ENCODE measurements at regions not wholly inside any gene's neighbourhood (a gene's known extent, or its start where the extent isn't known, plus 50 kb on each side); places are given as distances from the start of the nearest gene placed in this dataset.

DNA sequence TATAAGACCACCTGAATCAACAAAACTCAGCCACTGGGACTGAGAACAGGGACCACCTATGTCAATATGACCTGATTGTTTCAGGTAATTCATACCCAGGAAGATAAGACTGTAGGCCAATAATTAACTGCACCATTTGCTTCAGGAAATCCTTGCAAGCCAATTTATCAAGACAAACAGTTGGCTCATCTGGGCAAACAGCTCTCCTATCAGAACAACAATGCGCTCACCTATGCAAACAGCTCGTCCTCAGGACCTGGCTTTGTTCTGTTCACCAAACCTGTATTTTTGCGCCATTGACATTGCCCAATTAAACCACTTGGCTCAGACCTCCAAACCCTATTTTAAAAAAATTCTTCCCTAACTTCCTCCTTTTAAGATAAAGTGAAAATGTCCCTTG, 92.3 kb upstream of the MARCHF11 start (continued):
- no peak for TF ChIP-seq RBM22 (optimal IDR thresholded peaks at IDR 0.05; ENCODE audit: low read length)
- TF ChIP-seq BCL6 (CRISPR knock-in tag; IDR thresholded peaks at IDR 0.05): 0 out of 2 replicates have a peak, but pooled peaks have one; percentile 14
- no peak for TF ChIP-seq ZNF841 (CRISPR knock-in tag; IDR thresholded peaks at IDR 0.05; ENCODE audit: borderline replicate concordance)
- TF ChIP-seq, protein P1, sequence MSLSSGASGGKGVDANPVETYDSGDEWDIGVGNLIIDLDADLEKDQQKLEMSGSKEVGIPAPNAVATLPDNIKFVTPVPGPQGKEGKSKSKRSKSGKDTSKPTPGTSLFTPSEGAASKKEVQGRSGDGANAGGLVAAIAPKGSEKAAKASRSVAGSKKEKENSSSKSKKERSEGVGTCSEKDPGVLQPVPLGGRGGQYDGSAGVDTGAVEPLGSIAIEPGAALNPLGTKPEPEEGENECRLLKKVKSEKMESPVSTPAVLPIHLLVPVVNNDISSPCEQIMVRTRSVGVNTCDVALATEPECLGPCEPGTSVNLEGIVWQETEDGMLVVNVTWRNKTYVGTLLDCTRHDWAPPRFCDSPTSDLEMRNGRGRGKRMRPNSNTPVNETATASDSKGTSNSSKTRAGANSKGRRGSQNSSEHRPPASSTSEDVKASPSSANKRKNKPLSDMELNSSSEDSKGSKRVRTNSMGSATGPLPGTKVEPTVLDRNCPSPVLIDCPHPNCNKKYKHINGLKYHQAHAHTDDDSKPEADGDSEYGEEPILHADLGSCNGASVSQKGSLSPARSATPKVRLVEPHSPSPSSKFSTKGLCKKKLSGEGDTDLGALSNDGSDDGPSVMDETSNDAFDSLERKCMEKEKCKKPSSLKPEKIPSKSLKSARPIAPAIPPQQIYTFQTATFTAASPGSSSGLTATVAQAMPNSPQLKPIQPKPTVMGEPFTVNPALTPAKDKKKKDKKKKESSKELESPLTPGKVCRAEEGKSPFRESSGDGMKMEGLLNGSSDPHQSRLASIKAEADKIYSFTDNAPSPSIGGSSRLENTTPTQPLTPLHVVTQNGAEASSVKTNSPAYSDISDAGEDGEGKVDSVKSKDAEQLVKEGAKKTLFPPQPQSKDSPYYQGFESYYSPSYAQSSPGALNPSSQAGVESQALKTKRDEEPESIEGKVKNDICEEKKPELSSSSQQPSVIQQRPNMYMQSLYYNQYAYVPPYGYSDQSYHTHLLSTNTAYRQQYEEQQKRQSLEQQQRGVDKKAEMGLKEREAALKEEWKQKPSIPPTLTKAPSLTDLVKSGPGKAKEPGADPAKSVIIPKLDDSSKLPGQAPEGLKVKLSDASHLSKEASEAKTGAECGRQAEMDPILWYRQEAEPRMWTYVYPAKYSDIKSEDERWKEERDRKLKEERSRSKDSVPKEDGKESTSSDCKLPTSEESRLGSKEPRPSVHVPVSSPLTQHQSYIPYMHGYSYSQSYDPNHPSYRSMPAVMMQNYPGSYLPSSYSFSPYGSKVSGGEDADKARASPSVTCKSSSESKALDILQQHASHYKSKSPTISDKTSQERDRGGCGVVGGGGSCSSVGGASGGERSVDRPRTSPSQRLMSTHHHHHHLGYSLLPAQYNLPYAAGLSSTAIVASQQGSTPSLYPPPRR (CRISPR knock-in tag; IDR thresholded peaks at IDR 0.05; ENCODE audit: borderline replicate concordance): 0 out of 2 replicates have a peak, but pooled peaks have one; percentile 20
- TF ChIP-seq ZBTB34 (CRISPR knock-in tag; IDR thresholded peaks at IDR 0.05): peak; percentile 58; the same call in 1 of the 2 replicates
- no peak for TF ChIP-seq EZH2 (conservative IDR thresholded peaks at IDR 0.05; ENCODE audit: low read depth, low read length)
- peak; percentile 39; the same call in 1 of the 2 replicates for TF ChIP-seq TCF7 (IDR thresholded peaks at IDR 0.05; ENCODE audit: low read depth)
- TF ChIP-seq CEBPB (IDR thresholded peaks at IDR 0.05; ENCODE audit: borderline replicate concordance, low read depth, low read length): peak; percentile 7; the same call in 1 of the 2 replicates
- no peak for TF ChIP-seq ZNF44 (CRISPR knock-in tag; IDR thresholded peaks at IDR 0.05)
- TF ChIP-seq, protein P2, sequence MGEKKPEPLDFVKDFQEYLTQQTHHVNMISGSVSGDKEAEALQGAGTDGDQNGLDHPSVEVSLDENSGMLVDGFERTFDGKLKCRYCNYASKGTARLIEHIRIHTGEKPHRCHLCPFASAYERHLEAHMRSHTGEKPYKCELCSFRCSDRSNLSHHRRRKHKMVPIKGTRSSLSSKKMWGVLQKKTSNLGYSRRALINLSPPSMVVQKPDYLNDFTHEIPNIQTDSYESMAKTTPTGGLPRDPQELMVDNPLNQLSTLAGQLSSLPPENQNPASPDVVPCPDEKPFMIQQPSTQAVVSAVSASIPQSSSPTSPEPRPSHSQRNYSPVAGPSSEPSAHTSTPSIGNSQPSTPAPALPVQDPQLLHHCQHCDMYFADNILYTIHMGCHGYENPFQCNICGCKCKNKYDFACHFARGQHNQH (CRISPR knock-in tag; IDR thresholded peaks at IDR 0.05): no peak
- TF ChIP-seq ZBTB7A (CRISPR knock-in tag; IDR thresholded peaks at IDR 0.05): no peak
- TF ChIP-seq FOXA1 (IDR thresholded peaks at IDR 0.05): no peak
- peak; percentile 73 for TF ChIP-seq FOXA1 (CRISPR knock-in tag; IDR thresholded peaks at IDR 0.05)
- TF ChIP-seq, protein P3, sequence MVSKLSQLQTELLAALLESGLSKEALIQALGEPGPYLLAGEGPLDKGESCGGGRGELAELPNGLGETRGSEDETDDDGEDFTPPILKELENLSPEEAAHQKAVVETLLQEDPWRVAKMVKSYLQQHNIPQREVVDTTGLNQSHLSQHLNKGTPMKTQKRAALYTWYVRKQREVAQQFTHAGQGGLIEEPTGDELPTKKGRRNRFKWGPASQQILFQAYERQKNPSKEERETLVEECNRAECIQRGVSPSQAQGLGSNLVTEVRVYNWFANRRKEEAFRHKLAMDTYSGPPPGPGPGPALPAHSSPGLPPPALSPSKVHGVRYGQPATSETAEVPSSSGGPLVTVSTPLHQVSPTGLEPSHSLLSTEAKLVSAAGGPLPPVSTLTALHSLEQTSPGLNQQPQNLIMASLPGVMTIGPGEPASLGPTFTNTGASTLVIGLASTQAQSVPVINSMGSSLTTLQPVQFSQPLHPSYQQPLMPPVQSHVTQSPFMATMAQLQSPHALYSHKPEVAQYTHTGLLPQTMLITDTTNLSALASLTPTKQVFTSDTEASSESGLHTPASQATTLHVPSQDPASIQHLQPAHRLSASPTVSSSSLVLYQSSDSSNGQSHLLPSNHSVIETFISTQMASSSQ (IDR thresholded peaks at IDR 0.05; ENCODE audit: low read depth): no peak
- TF ChIP-seq, protein P3 (CRISPR knock-in tag; IDR thresholded peaks at IDR 0.05; ENCODE audit: borderline replicate concordance): peak; percentile 44; the same call in 1 of the 2 replicates
- peak; percentile 47; the same call in 1 of the 2 replicates for TF ChIP-seq FOXP4 (CRISPR knock-in tag; IDR thresholded peaks at IDR 0.05)
- TF ChIP-seq FOXA3 (CRISPR knock-in tag; IDR thresholded peaks at IDR 0.05): 0 out of 2 replicates have a peak, but pooled peaks have one; percentile 18
